ENCODE measurements at regions not wholly inside any gene's neighbourhood (a gene's known extent, or its start where the extent isn't known, plus 50 kb on each side); places are given as distances from the start of the nearest gene placed in this dataset.

DNA sequence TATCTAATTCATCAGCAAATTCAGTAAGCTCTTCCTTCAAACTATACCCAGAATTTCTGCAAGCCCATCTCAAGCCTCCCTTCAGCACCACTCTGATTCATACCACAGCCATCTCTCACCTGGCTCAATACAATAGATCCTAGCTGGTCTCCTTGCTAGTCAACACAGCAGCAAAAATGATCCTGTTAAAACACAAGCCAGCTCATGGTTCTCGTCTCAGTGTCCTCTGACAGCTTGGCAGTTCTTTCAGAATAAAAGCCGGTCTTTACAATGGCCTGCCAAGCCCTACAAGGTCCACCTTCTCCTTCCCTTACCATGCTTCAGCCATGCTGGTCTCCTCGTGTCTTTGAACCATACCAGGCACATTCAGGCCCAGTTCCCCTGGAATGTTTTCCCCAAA, 296.9 kb upstream of the RND3 start:
- ChIA-PET POLR2A (no interaction called here), CTCF (no interaction called here)
- in situ Hi-C loops (cut with HindIII; ENCODE audit: low pct_unique_long_range_greater_than_20kb, low sequenced_read_pairs) (no loop called here), intact Hi-C loops (cut with micrococcal nuclease; ENCODE audit: unreplicated experiment) (no loop called here)
- Histone ChIP-seq H3K4me3 (ENCODE audit: low read depth in 2 of 2, low read length in 2 of 2) (no peak overlapping the region), H3K27me3 (ENCODE audit: control insufficient read depth, insufficient read depth, low read length) (no peaks in the 10 kb centered on the region), H3K9me3 (ENCODE audit: control insufficient read depth, insufficient read depth, low read depth, low read length) (no peaks in the 10 kb centered on the region), H3K36me3 (ENCODE audit: control insufficient read depth, insufficient read depth, low read length) (no peaks in the 10 kb centered on the region), H3K4me1 (ENCODE audit: control insufficient read depth, insufficient read depth, low read length) (no peaks in the 10 kb centered on the region), H3K27ac (ENCODE audit: low read length) (no peak overlapping the region)
- TF ChIP-seq TCF7L2 (IDR thresholded peaks at IDR 0.05; ENCODE audit: low read depth, low read length) (no peak), POLR2AphosphoS5 (IDR thresholded peaks at IDR 0.05; ENCODE audit: low read depth, low read length) (no peak), SIN3A (IDR thresholded peaks at IDR 0.05; ENCODE audit: borderline replicate concordance, insufficient read depth, low read depth, low read length) (no peak)
- TF ChIP-seq, protein P1, sequence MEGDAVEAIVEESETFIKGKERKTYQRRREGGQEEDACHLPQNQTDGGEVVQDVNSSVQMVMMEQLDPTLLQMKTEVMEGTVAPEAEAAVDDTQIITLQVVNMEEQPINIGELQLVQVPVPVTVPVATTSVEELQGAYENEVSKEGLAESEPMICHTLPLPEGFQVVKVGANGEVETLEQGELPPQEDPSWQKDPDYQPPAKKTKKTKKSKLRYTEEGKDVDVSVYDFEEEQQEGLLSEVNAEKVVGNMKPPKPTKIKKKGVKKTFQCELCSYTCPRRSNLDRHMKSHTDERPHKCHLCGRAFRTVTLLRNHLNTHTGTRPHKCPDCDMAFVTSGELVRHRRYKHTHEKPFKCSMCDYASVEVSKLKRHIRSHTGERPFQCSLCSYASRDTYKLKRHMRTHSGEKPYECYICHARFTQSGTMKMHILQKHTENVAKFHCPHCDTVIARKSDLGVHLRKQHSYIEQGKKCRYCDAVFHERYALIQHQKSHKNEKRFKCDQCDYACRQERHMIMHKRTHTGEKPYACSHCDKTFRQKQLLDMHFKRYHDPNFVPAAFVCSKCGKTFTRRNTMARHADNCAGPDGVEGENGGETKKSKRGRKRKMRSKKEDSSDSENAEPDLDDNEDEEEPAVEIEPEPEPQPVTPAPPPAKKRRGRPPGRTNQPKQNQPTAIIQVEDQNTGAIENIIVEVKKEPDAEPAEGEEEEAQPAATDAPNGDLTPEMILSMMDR (IDR thresholded peaks at IDR 0.05) = no peak
- TF ChIP-seq, protein P2, sequence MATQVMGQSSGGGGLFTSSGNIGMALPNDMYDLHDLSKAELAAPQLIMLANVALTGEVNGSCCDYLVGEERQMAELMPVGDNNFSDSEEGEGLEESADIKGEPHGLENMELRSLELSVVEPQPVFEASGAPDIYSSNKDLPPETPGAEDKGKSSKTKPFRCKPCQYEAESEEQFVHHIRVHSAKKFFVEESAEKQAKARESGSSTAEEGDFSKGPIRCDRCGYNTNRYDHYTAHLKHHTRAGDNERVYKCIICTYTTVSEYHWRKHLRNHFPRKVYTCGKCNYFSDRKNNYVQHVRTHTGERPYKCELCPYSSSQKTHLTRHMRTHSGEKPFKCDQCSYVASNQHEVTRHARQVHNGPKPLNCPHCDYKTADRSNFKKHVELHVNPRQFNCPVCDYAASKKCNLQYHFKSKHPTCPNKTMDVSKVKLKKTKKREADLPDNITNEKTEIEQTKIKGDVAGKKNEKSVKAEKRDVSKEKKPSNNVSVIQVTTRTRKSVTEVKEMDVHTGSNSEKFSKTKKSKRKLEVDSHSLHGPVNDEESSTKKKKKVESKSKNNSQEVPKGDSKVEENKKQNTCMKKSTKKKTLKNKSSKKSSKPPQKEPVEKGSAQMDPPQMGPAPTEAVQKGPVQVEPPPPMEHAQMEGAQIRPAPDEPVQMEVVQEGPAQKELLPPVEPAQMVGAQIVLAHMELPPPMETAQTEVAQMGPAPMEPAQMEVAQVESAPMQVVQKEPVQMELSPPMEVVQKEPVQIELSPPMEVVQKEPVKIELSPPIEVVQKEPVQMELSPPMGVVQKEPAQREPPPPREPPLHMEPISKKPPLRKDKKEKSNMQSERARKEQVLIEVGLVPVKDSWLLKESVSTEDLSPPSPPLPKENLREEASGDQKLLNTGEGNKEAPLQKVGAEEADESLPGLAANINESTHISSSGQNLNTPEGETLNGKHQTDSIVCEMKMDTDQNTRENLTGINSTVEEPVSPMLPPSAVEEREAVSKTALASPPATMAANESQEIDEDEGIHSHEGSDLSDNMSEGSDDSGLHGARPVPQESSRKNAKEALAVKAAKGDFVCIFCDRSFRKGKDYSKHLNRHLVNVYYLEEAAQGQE (IDR thresholded peaks at IDR 0.05; ENCODE audit: insufficient read depth in 1 of 2, low read depth in 2 of 2, low read length in 1 of 2) = no peak
- ATAC-seq (no peak), DNase-seq (ENCODE audit: low read depth, low spot score) (no peak)
- no TSS peak for BruUV-seq (replicated peaks)

DNA sequence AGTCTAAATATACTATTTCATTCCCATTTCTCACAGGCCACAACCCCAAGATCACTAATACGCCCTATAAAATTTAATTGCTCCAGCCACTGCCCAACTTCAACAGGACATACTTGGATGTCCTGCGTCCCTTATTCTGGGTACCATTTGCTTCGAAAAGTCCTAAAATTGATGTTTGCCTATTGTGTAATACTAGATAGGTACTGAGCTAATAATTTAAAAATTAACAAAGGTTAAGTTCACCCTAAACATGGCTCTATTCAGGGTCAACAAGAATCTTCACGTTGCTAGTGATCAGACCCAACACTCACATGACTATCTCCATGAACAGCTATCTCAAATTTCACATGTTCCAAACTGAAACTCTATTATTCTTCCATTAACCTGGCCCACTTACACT, 296.4 kb upstream of the RND3 start:
- in situ Hi-C loops (cut with HindIII; ENCODE audit: low pct_unique_long_range_greater_than_20kb, low sequenced_read_pairs) (no loop called here), intact Hi-C loops (cut with micrococcal nuclease; ENCODE audit: unreplicated experiment) (no loop called here)
- Histone ChIP-seq H3K27me3 (ENCODE audit: control insufficient read depth, insufficient read depth, low read length) (no peaks in the 10 kb centered on the region), H3K4me3 (ENCODE audit: low read depth in 2 of 2, low read length in 2 of 2) (no peak overlapping the region), H3K9me3 (ENCODE audit: control insufficient read depth, insufficient read depth, low read depth, low read length) (no peaks in the 10 kb centered on the region), H3K36me3 (ENCODE audit: control insufficient read depth, insufficient read depth, low read length) (no peaks in the 10 kb centered on the region), H3K4me1 (ENCODE audit: control insufficient read depth, insufficient read depth, low read length) (no peaks in the 10 kb centered on the region), H3K27ac (ENCODE audit: low read length) (no peak overlapping the region)
- no peak for ATAC-seq
- ChIA-PET POLR2A (no interaction called here), CTCF (no interaction called here)
- TF ChIP-seq, protein P1 (IDR thresholded peaks at IDR 0.05) = no peak
- no peak for TF ChIP-seq TCF7L2 (IDR thresholded peaks at IDR 0.05; ENCODE audit: low read depth, low read length)
- no peak for TF ChIP-seq POLR2AphosphoS5 (IDR thresholded peaks at IDR 0.05; ENCODE audit: low read depth, low read length)
- no peak for TF ChIP-seq SIN3A (IDR thresholded peaks at IDR 0.05; ENCODE audit: borderline replicate concordance, insufficient read depth, low read depth, low read length)
- TF ChIP-seq, protein P2 (IDR thresholded peaks at IDR 0.05; ENCODE audit: insufficient read depth in 1 of 2, low read depth in 2 of 2, low read length in 1 of 2) = no peak
- DNase-seq (ENCODE audit: low read depth, low spot score) = no peak
- BruUV-seq (replicated peaks) = no TSS peak
